ENCODE measurements at regions not wholly inside any gene's neighbourhood (a gene's known extent, or its start where the extent isn't known, plus 50 kb on each side); places are given as distances from the start of the nearest gene placed in this dataset.

DNA sequence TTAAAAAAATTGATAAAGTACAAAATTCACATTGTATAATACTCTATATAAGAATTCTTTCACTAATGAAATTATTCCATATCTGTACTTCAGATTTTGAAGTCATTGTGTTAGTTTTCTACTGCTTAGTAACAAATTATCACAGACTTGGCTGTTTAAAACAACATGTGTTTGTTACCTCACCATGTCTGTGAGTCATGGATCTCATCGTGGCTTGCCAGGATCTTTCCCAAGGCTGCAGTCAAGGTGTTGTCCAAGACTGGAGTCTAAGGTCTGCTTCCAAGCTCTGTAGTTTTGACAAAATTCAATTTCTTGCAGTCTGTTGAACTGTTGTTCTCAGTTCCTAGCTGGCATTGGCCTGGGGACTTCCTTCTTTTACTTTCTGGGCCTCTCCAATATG, 1286.9 kb downstream of the ADGRL3 start:
- CTCF ChIA-PET (ENCODE audit: low intra/inter-chr PET ratio, low total read pairs), result no interaction called here
- H3K9ac ChIP-seq (ENCODE audit: insufficient read depth, low read depth, low read length), result no peak overlapping the region
- no peaks in the 10 kb centered on the region for H3K79me2 ChIP-seq (ENCODE audit: insufficient read depth, low read length)
- ATAC-seq (no peak), FAIRE-seq (no peak), DNase-seq (ENCODE audit: low spot score) (no peak)
- 0% methylated on average over 1 of the region's 1 CpG for WGBS (ENCODE audit: low lambda C conversion rate)
- in situ Hi-C loops (cut with HindIII; ENCODE audit: extremely low pct_ligation_motif_present, low pct_unique_long_range_greater_than_20kb), result no loop called here
- no peaks in the 10 kb centered on the region for H3K4me1 ChIP-seq (ENCODE audit: insufficient read depth, low read length)
- no peak for TF ChIP-seq GABPB1 (CRISPR knock-in tag; IDR thresholded peaks at IDR 0.05)
- no peak overlapping the region for H3K4me3 ChIP-seq (replicated peaks in 1 of 3; ENCODE audit: insufficient read depth in 1 of 3, low read depth in 2 of 3, low read length in 3 of 3)
- H3K9me3 ChIP-seq (ENCODE audit: low read length), result no peaks in the 10 kb centered on the region
- no TSS peak for BruUV-seq (replicated peaks)
- H2AFZ ChIP-seq (ENCODE audit: low read length), result no peak overlapping the region
- no peaks in the 10 kb centered on the region for H3K27me3 ChIP-seq (ENCODE audit: control insufficient read depth in 1 of 2, insufficient read depth in 2 of 2, low read length in 2 of 2)
- intact Hi-C loops (cut with micrococcal nuclease; ENCODE audit: unreplicated experiment), result no loop called here
- no peaks in the 10 kb centered on the region for H3K36me3 ChIP-seq (replicated peaks in 1 of 2; ENCODE audit: control insufficient read depth in 1 of 2, insufficient read depth in 2 of 2, low read length in 2 of 2)
- H4K20me1 ChIP-seq (ENCODE audit: insufficient read depth, low read length), result no peaks in the 10 kb centered on the region
- H3K4me2 ChIP-seq (ENCODE audit: low read depth, low read length), result no peak overlapping the region
- H3K27ac ChIP-seq (ENCODE audit: extremely low read length, insufficient read depth, low read length), result no peak overlapping the region
- POLR2A ChIA-PET, result no interaction called here

DNA sequence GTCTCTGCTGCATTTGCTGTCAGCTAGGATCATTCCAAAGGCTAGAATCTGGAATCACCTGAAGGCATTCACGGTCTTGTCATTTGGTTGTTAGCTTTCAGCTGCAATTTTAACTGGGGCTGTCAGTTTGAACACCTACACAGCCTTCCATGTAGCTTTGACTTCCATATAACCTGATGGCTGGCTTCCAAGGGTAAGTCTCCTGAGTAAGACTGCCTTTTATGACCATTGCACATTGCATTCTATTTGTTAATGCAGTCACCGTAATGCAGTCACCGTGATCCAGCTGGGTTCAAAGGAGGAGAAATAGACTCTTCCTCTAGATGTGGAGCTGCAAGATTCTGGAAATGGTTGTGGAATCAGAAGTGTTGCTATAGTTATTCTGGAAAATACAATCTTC, 1284.2 kb downstream of the ADGRL3 start:
- Histone ChIP-seq H3K27me3 (ENCODE audit: control insufficient read depth in 1 of 2, insufficient read depth in 2 of 2, low read length in 2 of 2) (no peaks in the 10 kb centered on the region), H3K9ac (ENCODE audit: insufficient read depth, low read depth, low read length) (no peak overlapping the region), H3K4me3 (replicated peaks in 1 of 3; ENCODE audit: insufficient read depth in 1 of 3, low read depth in 2 of 3, low read length in 3 of 3) (no peak overlapping the region), H3K27ac (ENCODE audit: extremely low read length, insufficient read depth, low read length) (no peak overlapping the region), H3K36me3 (replicated peaks in 1 of 2; ENCODE audit: control insufficient read depth in 1 of 2, insufficient read depth in 2 of 2, low read length in 2 of 2) (no peaks in the 10 kb centered on the region), H2AFZ (ENCODE audit: low read length) (no peak overlapping the region), H3K79me2 (ENCODE audit: insufficient read depth, low read length) (no peaks in the 10 kb centered on the region), H4K20me1 (ENCODE audit: insufficient read depth, low read length) (no peaks in the 10 kb centered on the region), H3K4me2 (ENCODE audit: low read depth, low read length) (no peak overlapping the region), H3K9me3 (ENCODE audit: low read length) (no peaks in the 10 kb centered on the region), H3K4me1 (ENCODE audit: insufficient read depth, low read length) (no peaks in the 10 kb centered on the region)
- no TSS peak for BruUV-seq (replicated peaks)
- in situ Hi-C loops (cut with HindIII; ENCODE audit: extremely low pct_ligation_motif_present, low pct_unique_long_range_greater_than_20kb) (no loop called here), intact Hi-C loops (cut with micrococcal nuclease; ENCODE audit: unreplicated experiment) (no loop called here)
- CTCF ChIA-PET (ENCODE audit: low intra/inter-chr PET ratio, low total read pairs), result no interaction called here
- ATAC-seq (no peak), DNase-seq (ENCODE audit: low spot score) (no peak), FAIRE-seq (no peak)
- POLR2A ChIA-PET, result no interaction called here
- 33% methylated on average over 3 of the region's 3 CpGs for WGBS (ENCODE audit: low lambda C conversion rate)
- no peak for TF ChIP-seq FOXK1 (CRISPR knock-in tag; IDR thresholded peaks at IDR 0.05; ENCODE audit: borderline replicate concordance, low read depth)
- TF ChIP-seq ZNF160 (CRISPR knock-in tag; IDR thresholded peaks at IDR 0.05), result no peak
- TF ChIP-seq ZNF382 (CRISPR knock-in tag; IDR thresholded peaks at IDR 0.05; ENCODE audit: borderline replicate concordance), result no peak
- TF ChIP-seq, protein P1, sequence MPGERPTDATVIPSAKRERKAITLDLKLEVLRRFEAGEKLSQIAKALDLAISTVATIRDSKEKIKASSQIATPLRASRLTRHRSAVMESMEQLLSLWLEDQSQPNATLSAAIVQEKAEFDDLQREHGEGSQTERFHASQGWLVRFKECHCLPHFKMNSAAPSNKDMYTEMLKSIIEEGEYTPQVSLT (CRISPR knock-in tag; IDR thresholded peaks at IDR 0.05; ENCODE audit: borderline replicate concordance, low read depth), result no peak
- no peak for TF ChIP-seq HOXD1 (CRISPR knock-in tag; IDR thresholded peaks at IDR 0.05)
- TF ChIP-seq ZNF720 (CRISPR knock-in tag; IDR thresholded peaks at IDR 0.05), result no peak
- TF ChIP-seq, protein P2, sequence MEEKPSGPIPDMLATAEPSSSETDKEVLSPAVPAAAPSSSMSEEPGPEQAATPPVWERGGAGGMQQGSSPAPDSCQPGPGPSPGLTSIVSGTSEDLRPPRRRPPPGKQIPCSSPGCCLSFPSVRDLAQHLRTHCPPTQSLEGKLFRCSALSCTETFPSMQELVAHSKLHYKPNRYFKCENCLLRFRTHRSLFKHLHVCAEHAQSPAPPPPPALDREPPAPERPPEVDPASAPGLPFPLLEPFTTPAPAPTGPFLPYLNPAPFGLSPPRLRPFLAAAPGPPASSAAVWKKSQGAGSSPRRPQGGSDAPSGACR (CRISPR knock-in tag; IDR thresholded peaks at IDR 0.05), result no peak
- no peak for TF ChIP-seq ZNF12 (CRISPR knock-in tag; IDR thresholded peaks at IDR 0.05)
- TF ChIP-seq JUND (CRISPR knock-in tag; IDR thresholded peaks at IDR 0.05), result no peak
- TF ChIP-seq, protein P3, sequence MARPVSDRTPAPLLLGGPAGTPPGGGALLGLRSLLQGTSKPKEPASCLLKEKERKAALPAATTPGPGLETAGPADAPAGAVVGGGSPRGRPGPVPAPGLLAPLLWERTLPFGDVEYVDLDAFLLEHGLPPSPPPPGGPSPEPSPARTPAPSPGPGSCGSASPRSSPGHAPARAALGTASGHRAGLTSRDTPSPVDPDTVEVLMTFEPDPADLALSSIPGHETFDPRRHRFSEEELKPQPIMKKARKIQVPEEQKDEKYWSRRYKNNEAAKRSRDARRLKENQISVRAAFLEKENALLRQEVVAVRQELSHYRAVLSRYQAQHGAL (CRISPR knock-in tag; IDR thresholded peaks at IDR 0.05; ENCODE audit: not compliant biosample characterization), result no peak
- no peak for TF ChIP-seq ZNF235 (CRISPR knock-in tag; IDR thresholded peaks at IDR 0.05; ENCODE audit: borderline replicate concordance)
- TF ChIP-seq, protein P4, sequence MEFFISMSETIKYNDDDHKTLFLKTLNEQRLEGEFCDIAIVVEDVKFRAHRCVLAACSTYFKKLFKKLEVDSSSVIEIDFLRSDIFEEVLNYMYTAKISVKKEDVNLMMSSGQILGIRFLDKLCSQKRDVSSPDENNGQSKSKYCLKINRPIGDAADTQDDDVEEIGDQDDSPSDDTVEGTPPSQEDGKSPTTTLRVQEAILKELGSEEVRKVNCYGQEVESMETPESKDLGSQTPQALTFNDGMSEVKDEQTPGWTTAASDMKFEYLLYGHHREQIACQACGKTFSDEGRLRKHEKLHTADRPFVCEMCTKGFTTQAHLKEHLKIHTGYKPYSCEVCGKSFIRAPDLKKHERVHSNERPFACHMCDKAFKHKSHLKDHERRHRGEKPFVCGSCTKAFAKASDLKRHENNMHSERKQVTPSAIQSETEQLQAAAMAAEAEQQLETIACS (CRISPR knock-in tag; IDR thresholded peaks at IDR 0.05), result no peak
- TF ChIP-seq ELF3 (CRISPR knock-in tag; IDR thresholded peaks at IDR 0.05), result no peak
- no peak for TF ChIP-seq ZNF569 (CRISPR knock-in tag; IDR thresholded peaks at IDR 0.05; ENCODE audit: borderline replicate concordance)
- no peak for TF ChIP-seq ZNF629 (CRISPR knock-in tag; conservative IDR thresholded peaks at IDR 0.05)
- no peak for TF ChIP-seq WIZ (CRISPR knock-in tag; IDR thresholded peaks at IDR 0.05)
- no peak for TF ChIP-seq ZNF737 (CRISPR knock-in tag; IDR thresholded peaks at IDR 0.05; ENCODE audit: borderline replicate concordance)
- TF ChIP-seq SALL1 (CRISPR knock-in tag; IDR thresholded peaks at IDR 0.05), result no peak

All from HepG2 (cell line).